Nephron progenitor cell (in vitro differentiated cells): ENCODE measurements at regions not wholly inside any gene's neighbourhood (a gene's known extent, or its start where the extent isn't known, plus 50 kb on each side); places are given as distances from the start of the nearest gene placed in this dataset.

Source experiments
- DNase-seq: peaks from one replicate; pipeline ENCODE4 v3.0.0; 2021
- H3K27ac Mint-ChIP-seq: 2 replicates; pipeline ENCODE4 v1.8.0; 2021; ENCODE audit warnings: mild to moderate bottlenecking, moderate library complexity, mixed read lengths
- H3K27me3 Mint-ChIP-seq: 2 replicates; pipeline ENCODE4 v1.8.0; 2021; ENCODE audit warnings: mild to moderate bottlenecking, low read depth, mixed read lengths; ENCODE audit not compliant: poor library complexity
- H3K36me3 Mint-ChIP-seq: 2 replicates; pipeline ENCODE4 v1.8.0; 2021; ENCODE audit warnings: low read depth, mixed read lengths
- H3K4me1 Mint-ChIP-seq: 2 replicates; pipeline ENCODE4 v1.8.0; 2021; ENCODE audit warnings: mixed read lengths
- H3K4me3 Mint-ChIP-seq: 2 replicates; pipeline ENCODE4 v1.8.0; 2021; ENCODE audit warnings: mild to moderate bottlenecking, moderate library complexity, mixed read lengths
- H3K9me3 Mint-ChIP-seq: 2 replicates; pipeline ENCODE4 v1.8.0; 2021; ENCODE audit warnings: mild to moderate bottlenecking, moderate library complexity, mixed read lengths
- CTCF ChIP-seq: fragments of 200-600 bp; sonication (generic); IDR thresholded peaks from 2 replicates; pipeline ENCODE4 v1.5.0; 2021; ENCODE audit warnings: antibody characterized with exemption

GRCh38 chr1:47678464-47678980 is 240.7 kb downstream of the FOXD2 start:
- peaks cover under 1% of the 10 kb centered on the region for H3K36me3 Mint-ChIP-seq
- H3K27ac Mint-ChIP-seq, result peak overlapping the region; percentile 73
- H3K27me3 Mint-ChIP-seq, result peaks cover 24% of the 10 kb centered on the region
- peaks cover 3% of the 10 kb centered on the region for H3K9me3 Mint-ChIP-seq
- peaks cover 64% of the 10 kb centered on the region for H3K4me1 Mint-ChIP-seq
- H3K4me3 Mint-ChIP-seq, result peak overlapping the region; percentile 34
- TF ChIP-seq CTCF, result no peak
- DNase-seq, result no peak

- H3K4me1 Mint-ChIP-seq, result peaks cover 72% of the 10 kb centered on the region
- no peaks in the 10 kb centered on the region for H3K36me3 Mint-ChIP-seq
- H3K4me3 Mint-ChIP-seq, result no peak overlapping the region
- TF ChIP-seq CTCF, result no peak
- no peak for DNase-seq
- H3K27me3 Mint-ChIP-seq, result peaks cover 25% of the 10 kb centered on the region
- peak overlapping the region; percentile 71 for H3K27ac Mint-ChIP-seq
- H3K9me3 Mint-ChIP-seq, result no peaks in the 10 kb centered on the region
Observed at GRCh38 chr1:47679301-47679791, 241.5 kb downstream of the FOXD2 start.

- H3K4me3 Mint-ChIP-seq, result no peak overlapping the region
- TF ChIP-seq CTCF, result no peak
- peaks cover 25% of the 10 kb centered on the region for H3K27me3 Mint-ChIP-seq
- no peaks in the 10 kb centered on the region for H3K36me3 Mint-ChIP-seq
- DNase-seq, result no peak
- peaks cover 77% of the 10 kb centered on the region for H3K4me1 Mint-ChIP-seq
- peak overlapping the region; percentile 71 for H3K27ac Mint-ChIP-seq
- H3K9me3 Mint-ChIP-seq, result no peaks in the 10 kb centered on the region
Observed at GRCh38 chr1:47679826-47680225, 242.0 kb downstream of the FOXD2 start.

- Mint-ChIP-seq H3K9me3 (no peaks in the 10 kb centered on the region), H3K27ac (no peak overlapping the region), H3K4me3 (no peak overlapping the region), H3K4me1 (peaks cover 81% of the 10 kb centered on the region), H3K27me3 (peaks cover 20% of the 10 kb centered on the region), H3K36me3 (no peaks in the 10 kb centered on the region)
- no peak for TF ChIP-seq CTCF
- no peak for DNase-seq
Observed at GRCh38 chr1:47680815-47681475, 243.1 kb downstream of the FOXD2 start.

GRCh38 chr1:47681735-47682134 is 243.9 kb downstream of the FOXD2 start:
- H3K27me3 Mint-ChIP-seq, result peaks cover 20% of the 10 kb centered on the region

More at GRCh38 chr1:47681735-47682134, 243.9 kb downstream of the FOXD2 start:
- TF ChIP-seq CTCF, result no peak
- no peak for DNase-seq
- Mint-ChIP-seq H3K9me3 (no peaks in the 10 kb centered on the region), H3K4me1 (peaks cover 81% of the 10 kb centered on the region), H3K36me3 (no peaks in the 10 kb centered on the region), H3K4me3 (no peak overlapping the region), H3K27ac (no peak overlapping the region)
